DMS114 treated with DMSO at 0.1 percent for 48 hours (cell line): ENCODE measurements at regions not wholly inside any gene's neighbourhood (a gene's known extent, or its start where the extent isn't known, plus 50 kb on each side); places are given as distances from the start of the nearest gene placed in this dataset.
"Not testable (repeated sequence)": the region's sequence is repeated elsewhere in the genome, so short reads cannot be mapped to it uniquely, and the experiment has no call there.

Source experiments
- DNase-seq: peaks from one replicate; lab custom pipeline; 2025; ENCODE audit not compliant: unreplicated experiment; lab: John Stamatoyannopoulos, UW

GRCh38 chr14:86193756-86194155 lies 663.8 kb downstream of the FLRT2 start:
- DNase-seq: no peak

GRCh38 chr14:86179980-86180379 lies 650.0 kb downstream of the FLRT2 start:
- no peak for DNase-seq

GRCh38 chr14:86168371-86168770 lies 638.4 kb downstream of the FLRT2 start:
- DNase-seq: no peak

- DNase-seq: no peak
These were observed 636.6 kb downstream of the FLRT2 start for GRCh38 chr14:86166541-86166940.

- no peak for DNase-seq
These were observed 623.5 kb downstream of the FLRT2 start for GRCh38 chr14:86153480-86153879.

GRCh38 chr14:86143248-86143647 lies 613.3 kb downstream of the FLRT2 start:
- no peak for DNase-seq

- no peak for DNase-seq
These were observed 612.0 kb downstream of the FLRT2 start for GRCh38 chr14:86141966-86142365.

- DNase-seq: no peak
These were observed 599.5 kb downstream of the FLRT2 start for GRCh38 chr14:86129426-86129825.

- no peak for DNase-seq
These were observed 594.4 kb downstream of the FLRT2 start for GRCh38 chr14:86124328-86124727.

- DNase-seq: no peak
These were observed 586.0 kb downstream of the FLRT2 start for GRCh38 chr14:86115972-86116371.

- not testable (repeated sequence) for DNase-seq
These were observed 580.9 kb downstream of the FLRT2 start for GRCh38 chr14:86110871-86111270.

GRCh38 chr14:86104691-86105265 lies 574.8 kb downstream of the FLRT2 start:
- no peak for DNase-seq

- no peak for DNase-seq
These were observed 564.6 kb downstream of the FLRT2 start for GRCh38 chr14:86094512-86094911.

- DNase-seq: no peak
These were observed 561.9 kb downstream of the FLRT2 start for GRCh38 chr14:86091811-86092210.

- no peak for DNase-seq
These were observed 558.2 kb downstream of the FLRT2 start for GRCh38 chr14:86088156-86088555.

- no peak for DNase-seq
These were observed 557.4 kb downstream of the FLRT2 start for GRCh38 chr14:86087377-86087776.

GRCh38 chr14:86086962-86087361 lies 557.0 kb downstream of the FLRT2 start:
- no peak for DNase-seq

GRCh38 chr14:86084097-86084496 lies 554.2 kb downstream of the FLRT2 start:
- no peak for DNase-seq

GRCh38 chr14:86083616-86084015 lies 553.7 kb downstream of the FLRT2 start:
- no peak for DNase-seq

- no peak for DNase-seq
These were observed 542.4 kb downstream of the FLRT2 start for GRCh38 chr14:86072116-86072894.

- no peak for DNase-seq
These were observed 536.7 kb downstream of the FLRT2 start for GRCh38 chr14:86066651-86067050.

GRCh38 chr14:86065407-86065806 lies 535.5 kb downstream of the FLRT2 start:
- DNase-seq: no peak

- DNase-seq: not testable (repeated sequence)
These were observed 534.7 kb downstream of the FLRT2 start for GRCh38 chr14:86064595-86064994.
